Endothelial cell of umbilical vein (primary cell): ENCODE measurements at regions not wholly inside any gene's neighbourhood (a gene's known extent, or its start where the extent isn't known, plus 50 kb on each side); places are given as distances from the start of the nearest gene placed in this dataset.

ENCODE experiments used
- CTCF ChIP-seq, 2 donors: IDR thresholded peaks; 1 replicate in 1 of 2; 2 replicates in 1 of 2; pipeline ENCODE4 v1.5.1; 2011; ENCODE audit warnings: low read length in 2 of 2, mild to moderate bottlenecking in 2 of 2, moderate library complexity in 2 of 2, control low read depth in 1 of 2, inconsistent platforms in 1 of 2, low read depth in 1 of 2; ENCODE audit not compliant: insufficient read depth in 1 of 2; ENCODE audit errors: extremely low read depth in 1 of 2
- EZH2 ChIP-seq: IDR thresholded peaks from 2 replicates; pipeline ENCODE4 v1.6.1; 2012; ENCODE audit warnings: borderline replicate concordance, low read depth, mild to moderate bottlenecking, moderate library complexity, low read length, inconsistent platforms; ENCODE audit not compliant: severe bottlenecking
- GATA2 ChIP-seq: IDR thresholded peaks from 2 replicates; pipeline ENCODE4 v1.7.0; 2011; ENCODE audit warnings: low read depth, mild to moderate bottlenecking, moderate library complexity, mixed read lengths, low read length; ENCODE audit not compliant: insufficient read length, insufficient read depth
- POLR2A ChIP-seq: IDR thresholded peaks from 2 replicates; pipeline ENCODE4 v1.6.1; 2012; ENCODE audit warnings: low read depth, mild to moderate bottlenecking, control low read depth, low read length
- POLR2AphosphoS5 ChIP-seq: IDR thresholded peaks from 2 replicates; pipeline ENCODE4 v1.6.1; 2012; ENCODE audit warnings: low read depth, mild to moderate bottlenecking, control low read depth, low read length, moderate library complexity; ENCODE audit not compliant: insufficient read depth

DNA sequence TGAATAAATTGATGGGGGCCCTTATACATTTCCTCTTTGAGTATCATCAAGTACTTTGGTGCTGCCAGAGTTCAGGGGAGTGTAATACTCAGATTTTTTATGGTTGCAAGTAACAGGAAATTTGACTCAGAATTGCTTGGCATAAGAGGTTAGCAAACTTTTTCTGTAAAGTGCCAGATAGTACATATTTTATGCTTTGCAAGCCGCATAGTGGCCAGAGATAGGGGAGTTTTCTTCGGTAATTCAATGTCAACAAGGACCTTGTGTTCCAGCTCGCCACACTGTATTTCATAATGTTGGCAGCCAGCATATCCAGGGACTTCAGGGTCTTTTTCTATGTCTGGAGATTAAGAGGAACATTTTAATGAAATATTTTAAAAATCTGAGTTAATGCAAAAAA is 51.0 kb upstream of the MARCHF10 start:
- no peak for TF ChIP-seq POLR2AphosphoS5
- no peak for TF ChIP-seq CTCF (IDR thresholded peaks at IDR 0.05; ENCODE audit: extremely low read depth in 1 of 2, insufficient read depth in 1 of 2, low read depth in 1 of 2, low read length in 2 of 2)
- no peak for TF ChIP-seq EZH2
- no peak for TF ChIP-seq POLR2A
- no peak for TF ChIP-seq GATA2
